ENCODE measurements at regions not wholly inside any gene's neighbourhood (a gene's known extent, or its start where the extent isn't known, plus 50 kb on each side); places are given as distances from the start of the nearest gene placed in this dataset.

DNA sequence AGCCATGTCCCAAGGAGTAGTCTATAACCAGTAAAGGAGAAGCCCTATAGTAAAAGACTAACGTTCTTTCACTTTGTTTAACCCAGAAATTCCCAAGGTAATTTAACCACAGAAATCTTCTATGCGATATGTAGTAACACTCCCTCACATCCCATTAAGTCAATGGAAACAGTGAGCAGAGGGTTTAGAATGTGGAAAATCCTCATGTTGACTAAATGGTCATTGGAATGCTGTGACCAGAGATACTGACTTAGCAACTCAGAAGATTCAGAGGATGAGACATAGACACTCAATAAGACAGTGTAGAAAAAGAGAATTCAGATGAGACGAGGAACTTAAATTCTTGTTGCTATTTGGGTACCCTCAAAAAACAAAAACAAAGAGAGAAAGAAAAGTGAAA lies 562.2 kb upstream of the NOX3 start:
- H3K36me3 ChIP-seq (ENCODE audit: insufficient read depth, low read length): no peaks in the 10 kb centered on the region
- no peak overlapping the region for H3K27ac ChIP-seq (ENCODE audit: low read depth, low read length)
- no peaks in the 10 kb centered on the region for H3K4me1 ChIP-seq (ENCODE audit: control insufficient read depth, insufficient read depth, low read length, unreplicated experiment)
- H3K27me3 ChIP-seq (ENCODE audit: insufficient read depth, low read length): no peaks in the 10 kb centered on the region
- no peaks in the 10 kb centered on the region for H3K79me2 ChIP-seq (ENCODE audit: control insufficient read depth, insufficient read depth, low read length, unreplicated experiment)
- no peak overlapping the region for H2AFZ ChIP-seq (ENCODE audit: low read length, unreplicated experiment)
- H3K4me3 ChIP-seq (ENCODE audit: low read depth, low read length): no peak overlapping the region

- no peaks in the 10 kb centered on the region for H3K27me3 ChIP-seq (ENCODE audit: insufficient read depth, low read length)
- no peak overlapping the region for H3K27ac ChIP-seq (ENCODE audit: low read depth, low read length)
- H2AFZ ChIP-seq (ENCODE audit: low read length, unreplicated experiment): no peak overlapping the region
- no peaks in the 10 kb centered on the region for H3K79me2 ChIP-seq (ENCODE audit: control insufficient read depth, insufficient read depth, low read length, unreplicated experiment)
- H3K4me1 ChIP-seq (ENCODE audit: control insufficient read depth, insufficient read depth, low read length, unreplicated experiment): no peaks in the 10 kb centered on the region
- no peak overlapping the region for H3K4me3 ChIP-seq (ENCODE audit: low read depth, low read length)
- no peaks in the 10 kb centered on the region for H3K36me3 ChIP-seq (ENCODE audit: insufficient read depth, low read length)
These were observed 560.7 kb upstream of the NOX3 start for GRCh38 chr6:156016186-156016976.

DNA sequence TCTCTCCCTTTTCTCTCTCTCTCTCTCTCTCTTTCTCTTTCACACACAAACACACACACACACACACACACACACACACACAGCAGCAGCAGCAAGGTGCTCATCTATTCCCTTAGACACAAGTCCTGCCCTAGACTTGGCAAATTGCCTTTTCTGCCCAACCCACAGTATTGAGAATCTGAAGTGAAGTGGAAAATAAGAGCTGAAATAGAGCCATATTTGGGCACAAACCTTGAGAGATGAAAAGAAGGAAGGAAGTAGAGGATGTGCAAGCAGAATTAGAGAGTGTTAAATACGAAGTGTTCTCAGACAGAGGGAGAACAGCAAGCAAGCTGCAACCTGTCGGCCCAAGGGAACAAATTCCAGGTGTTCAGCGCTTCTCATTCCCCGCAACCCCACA lies 557.5 kb upstream of the NOX3 start:
- H2AFZ ChIP-seq (ENCODE audit: low read length, unreplicated experiment): no peak overlapping the region
- no peaks in the 10 kb centered on the region for H3K79me2 ChIP-seq (ENCODE audit: control insufficient read depth, insufficient read depth, low read length, unreplicated experiment)
- no peak overlapping the region for H3K27ac ChIP-seq (ENCODE audit: low read depth, low read length)
- H3K4me1 ChIP-seq (ENCODE audit: control insufficient read depth, insufficient read depth, low read length, unreplicated experiment): no peaks in the 10 kb centered on the region
- H3K4me3 ChIP-seq (ENCODE audit: low read depth, low read length): no peak overlapping the region
- no peaks in the 10 kb centered on the region for H3K27me3 ChIP-seq (ENCODE audit: insufficient read depth, low read length)
- no peaks in the 10 kb centered on the region for H3K36me3 ChIP-seq (ENCODE audit: insufficient read depth, low read length)

DNA sequence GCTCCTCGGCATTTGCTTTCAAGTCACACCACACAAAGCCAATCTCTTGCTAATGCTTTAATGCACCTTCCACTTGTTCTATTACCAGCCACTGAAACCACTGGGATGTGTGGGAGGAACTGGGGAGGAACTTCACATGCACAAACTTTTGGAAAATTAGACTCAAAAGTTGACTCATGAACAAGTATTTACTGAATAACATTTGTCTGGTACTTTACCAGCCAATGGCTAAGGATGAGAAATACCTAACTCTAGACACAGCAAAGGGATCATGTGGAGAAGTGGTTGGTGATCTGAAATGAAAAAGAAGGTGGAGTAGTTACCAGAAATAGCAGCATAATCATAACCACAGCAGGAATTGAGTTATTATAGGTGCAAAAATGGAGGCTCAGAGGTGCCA lies 554.0 kb upstream of the NOX3 start:
- H3K4me1 ChIP-seq (ENCODE audit: control insufficient read depth, insufficient read depth, low read length, unreplicated experiment): no peaks in the 10 kb centered on the region
- no peaks in the 10 kb centered on the region for H3K79me2 ChIP-seq (ENCODE audit: control insufficient read depth, insufficient read depth, low read length, unreplicated experiment)
- no peaks in the 10 kb centered on the region for H3K27me3 ChIP-seq (ENCODE audit: insufficient read depth, low read length)
- no peak overlapping the region for H3K4me3 ChIP-seq (ENCODE audit: low read depth, low read length)
- H2AFZ ChIP-seq (ENCODE audit: low read length, unreplicated experiment): no peak overlapping the region
- no peaks in the 10 kb centered on the region for H3K36me3 ChIP-seq (ENCODE audit: insufficient read depth, low read length)
- H3K27ac ChIP-seq (ENCODE audit: low read depth, low read length): no peak overlapping the region

GRCh38 chr6:156004796-156005195 lies 549.2 kb upstream of the NOX3 start:
- Histone ChIP-seq H3K79me2 (ENCODE audit: control insufficient read depth, insufficient read depth, low read length, unreplicated experiment) (no peaks in the 10 kb centered on the region), H3K4me1 (ENCODE audit: control insufficient read depth, insufficient read depth, low read length, unreplicated experiment) (no peaks in the 10 kb centered on the region), H3K27me3 (ENCODE audit: insufficient read depth, low read length) (no peaks in the 10 kb centered on the region), H3K4me3 (ENCODE audit: low read depth, low read length) (no peak overlapping the region), H3K27ac (ENCODE audit: low read depth, low read length) (no peak overlapping the region), H3K36me3 (ENCODE audit: insufficient read depth, low read length) (no peaks in the 10 kb centered on the region), H2AFZ (ENCODE audit: low read length, unreplicated experiment) (no peak overlapping the region)

DNA sequence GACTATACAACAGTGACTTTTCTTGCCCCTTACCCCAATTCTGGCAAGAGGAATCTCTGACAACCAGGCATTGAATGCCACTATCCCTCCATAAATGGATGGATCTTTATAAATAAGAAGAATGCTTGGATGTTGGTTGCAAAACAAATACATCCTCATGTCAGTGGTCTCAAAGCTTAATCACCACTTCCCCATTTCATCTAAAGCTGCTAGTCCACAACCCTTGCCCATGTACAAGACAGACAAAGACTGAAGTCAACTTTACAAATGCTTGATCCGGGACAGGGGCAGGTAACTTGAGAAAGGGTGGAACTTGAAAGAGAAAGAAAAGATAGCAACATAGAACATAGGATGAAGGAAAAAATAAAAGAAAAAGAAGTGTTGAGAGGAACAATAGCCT lies 540.5 kb upstream of the NOX3 start:
- Histone ChIP-seq H3K36me3 (ENCODE audit: insufficient read depth, low read length) (no peaks in the 10 kb centered on the region), H3K4me1 (ENCODE audit: control insufficient read depth, insufficient read depth, low read length, unreplicated experiment) (no peaks in the 10 kb centered on the region), H3K27ac (ENCODE audit: low read depth, low read length) (no peak overlapping the region), H3K27me3 (ENCODE audit: insufficient read depth, low read length) (no peaks in the 10 kb centered on the region), H2AFZ (ENCODE audit: low read length, unreplicated experiment) (no peak overlapping the region), H3K4me3 (ENCODE audit: low read depth, low read length) (no peak overlapping the region), H3K79me2 (ENCODE audit: control insufficient read depth, insufficient read depth, low read length, unreplicated experiment) (no peaks in the 10 kb centered on the region)

DNA sequence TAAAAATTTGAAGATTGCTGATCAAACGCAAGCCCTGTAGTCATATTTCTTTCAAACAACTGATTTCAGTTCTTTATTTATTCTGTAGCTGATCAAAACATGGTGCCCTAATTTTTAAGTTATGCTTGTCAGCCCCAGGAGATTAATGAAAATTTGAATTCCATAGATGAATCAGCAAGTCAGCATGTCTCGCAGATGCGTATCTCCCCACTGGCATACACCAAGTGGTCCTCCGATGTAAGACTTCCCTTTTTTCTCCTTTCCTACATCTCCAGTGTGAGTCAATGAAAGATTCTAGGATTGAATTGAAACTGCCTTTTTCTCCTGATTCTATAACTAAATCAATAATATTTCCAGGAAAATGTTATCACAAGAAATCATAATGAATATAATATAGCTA lies 539.6 kb upstream of the NOX3 start:
- Histone ChIP-seq H3K36me3 (ENCODE audit: insufficient read depth, low read length) (no peaks in the 10 kb centered on the region), H3K4me1 (ENCODE audit: control insufficient read depth, insufficient read depth, low read length, unreplicated experiment) (no peaks in the 10 kb centered on the region), H3K4me3 (ENCODE audit: low read depth, low read length) (no peak overlapping the region), H2AFZ (ENCODE audit: low read length, unreplicated experiment) (no peak overlapping the region), H3K27me3 (ENCODE audit: insufficient read depth, low read length) (no peaks in the 10 kb centered on the region), H3K79me2 (ENCODE audit: control insufficient read depth, insufficient read depth, low read length, unreplicated experiment) (no peaks in the 10 kb centered on the region), H3K27ac (ENCODE audit: low read depth, low read length) (no peak overlapping the region)

DNA sequence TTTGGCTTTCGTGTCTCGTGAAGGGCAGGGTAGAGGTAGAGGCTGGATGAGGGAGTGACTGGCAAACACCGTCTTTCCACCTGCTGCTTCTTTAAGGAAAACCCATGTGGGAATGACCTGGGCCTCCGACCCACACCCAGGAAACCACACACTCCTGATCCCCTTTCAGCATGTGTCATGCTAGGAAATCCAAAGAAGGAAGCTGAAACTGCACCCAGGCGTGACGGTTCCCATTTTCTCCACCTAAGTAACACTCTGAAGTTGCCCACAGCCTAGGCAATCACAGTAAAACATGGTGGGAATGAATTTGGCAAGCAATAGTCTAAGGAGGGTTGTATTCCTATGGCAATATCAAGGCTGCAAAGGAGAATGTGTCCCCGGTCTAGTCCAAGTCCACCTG lies 538.4 kb upstream of the NOX3 start:
- H3K36me3 ChIP-seq (ENCODE audit: insufficient read depth, low read length): no peaks in the 10 kb centered on the region
- H3K27ac ChIP-seq (ENCODE audit: low read depth, low read length): no peak overlapping the region
- H3K79me2 ChIP-seq (ENCODE audit: control insufficient read depth, insufficient read depth, low read length, unreplicated experiment): no peaks in the 10 kb centered on the region
- H3K4me3 ChIP-seq (ENCODE audit: low read depth, low read length): no peak overlapping the region
- H3K27me3 ChIP-seq (ENCODE audit: insufficient read depth, low read length): no peaks in the 10 kb centered on the region
- H3K4me1 ChIP-seq (ENCODE audit: control insufficient read depth, insufficient read depth, low read length, unreplicated experiment): no peaks in the 10 kb centered on the region
- no peak overlapping the region for H2AFZ ChIP-seq (ENCODE audit: low read length, unreplicated experiment)

- H3K79me2 ChIP-seq (ENCODE audit: control insufficient read depth, insufficient read depth, low read length, unreplicated experiment): no peaks in the 10 kb centered on the region
- H3K36me3 ChIP-seq (ENCODE audit: insufficient read depth, low read length): no peaks in the 10 kb centered on the region
- H3K27ac ChIP-seq (ENCODE audit: low read depth, low read length): no peak overlapping the region
- H3K27me3 ChIP-seq (ENCODE audit: insufficient read depth, low read length): no peaks in the 10 kb centered on the region
- H3K4me1 ChIP-seq (ENCODE audit: control insufficient read depth, insufficient read depth, low read length, unreplicated experiment): no peaks in the 10 kb centered on the region
- no peak overlapping the region for H3K4me3 ChIP-seq (ENCODE audit: low read depth, low read length)
- H2AFZ ChIP-seq (ENCODE audit: low read length, unreplicated experiment): no peak overlapping the region
These were observed 537.6 kb upstream of the NOX3 start for GRCh38 chr6:155993240-155993639.

DNA sequence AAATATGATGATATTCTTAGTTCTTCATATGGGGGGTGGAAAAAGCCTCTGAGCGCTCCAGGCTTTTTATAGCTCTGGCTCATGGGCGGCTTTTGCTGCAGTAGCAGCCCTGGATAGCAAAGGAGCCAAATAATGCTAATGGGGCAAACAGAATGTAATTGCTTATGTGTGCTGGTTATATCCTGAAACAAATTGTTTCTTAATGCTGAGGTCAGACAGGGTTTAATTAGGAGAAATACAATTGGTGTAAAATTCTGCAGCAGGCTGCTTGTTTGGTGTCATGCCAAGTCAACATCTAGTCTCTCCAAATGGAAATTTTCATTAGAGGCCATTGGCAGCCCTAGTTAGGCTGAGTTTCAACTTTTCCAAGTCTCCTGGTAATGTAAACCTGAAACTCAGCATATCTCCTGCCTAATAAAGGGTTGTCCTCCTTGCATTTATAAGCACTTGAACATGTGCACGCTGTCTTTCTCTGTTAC lies 530.1 kb upstream of the NOX3 start:
- Histone ChIP-seq H3K79me2 (ENCODE audit: control insufficient read depth, insufficient read depth, low read length, unreplicated experiment) (no peaks in the 10 kb centered on the region), H3K27ac (ENCODE audit: low read depth, low read length) (no peak overlapping the region), H2AFZ (ENCODE audit: low read length, unreplicated experiment) (no peak overlapping the region), H3K4me3 (ENCODE audit: low read depth, low read length) (no peak overlapping the region), H3K27me3 (ENCODE audit: insufficient read depth, low read length) (no peaks in the 10 kb centered on the region), H3K36me3 (ENCODE audit: insufficient read depth, low read length) (no peaks in the 10 kb centered on the region), H3K4me1 (ENCODE audit: control insufficient read depth, insufficient read depth, low read length, unreplicated experiment) (no peaks in the 10 kb centered on the region)

DNA sequence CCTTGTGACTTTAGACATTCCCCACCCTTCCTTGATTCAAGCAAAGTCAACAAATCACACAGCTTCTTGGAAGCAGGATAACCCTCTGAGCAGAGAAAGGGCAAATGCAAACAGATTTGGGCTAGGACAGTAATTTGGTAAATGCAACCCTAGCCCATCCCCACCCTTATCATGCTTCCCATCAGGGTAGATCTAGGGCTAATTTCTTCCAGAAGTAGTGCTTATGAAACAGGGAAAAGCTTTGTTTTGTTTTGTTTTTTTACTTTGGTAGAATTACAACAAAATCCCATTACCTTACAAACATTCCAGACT lies 525.1 kb upstream of the NOX3 start:
- no peak overlapping the region for H2AFZ ChIP-seq (ENCODE audit: low read length, unreplicated experiment)
- no peaks in the 10 kb centered on the region for H3K4me1 ChIP-seq (ENCODE audit: control insufficient read depth, insufficient read depth, low read length, unreplicated experiment)
- H3K27me3 ChIP-seq (ENCODE audit: insufficient read depth, low read length): no peaks in the 10 kb centered on the region
- H3K27ac ChIP-seq (ENCODE audit: low read depth, low read length): no peak overlapping the region
- no peak overlapping the region for H3K4me3 ChIP-seq (ENCODE audit: low read depth, low read length)
- H3K79me2 ChIP-seq (ENCODE audit: control insufficient read depth, insufficient read depth, low read length, unreplicated experiment): no peaks in the 10 kb centered on the region
- H3K36me3 ChIP-seq (ENCODE audit: insufficient read depth, low read length): no peaks in the 10 kb centered on the region
